Esophagus squamous epithelium (tissue), 5 donors: ENCODE measurements at regions not wholly inside any gene's neighbourhood (a gene's known extent, or its start where the extent isn't known, plus 50 kb on each side); places are given as distances from the start of the nearest gene placed in this dataset.

Source experiments
- DNase-seq: peaks from one replicate; lab custom pipeline; 2025; lab: John Stamatoyannopoulos, UW
- H3K27ac ChIP-seq, 4 donors: fragments of 200-600 bp; sonication (generic); one replicate each; pipeline ENCODE4 v1.5.1; 2016 to 2019; ENCODE audit warnings: mild to moderate bottlenecking in 1 of 4
- H3K27me3 ChIP-seq, 4 donors: fragments of 200-600 bp; sonication (generic); 1 replicate in 3 of 4; 2 replicates in 1 of 4; pipeline versions ENCODE4 v1.5.1 to v1.6.0; 2017 to 2021; ENCODE audit warnings: antibody characterized with exemption in 1 of 4
- H3K36me3 ChIP-seq, 3 donors: fragments of 200-600 bp; sonication (generic); one replicate each; pipeline ENCODE4 v1.5.1; 2016 to 2019
- H3K4me1 ChIP-seq, 3 donors: fragments of 200-600 bp; sonication (generic); one replicate each; pipeline ENCODE4 v1.5.1; 2017 to 2019
- H3K4me3 ChIP-seq, 4 donors: fragments of 200-600 bp; sonication (generic); 1 replicate in 3 of 4; 2 replicates in 1 of 4; pipeline ENCODE4 v1.5.1; 2016 to 2019; ENCODE audit warnings: mild to moderate bottlenecking in 2 of 4, moderate library complexity in 1 of 4
- H3K9me3 ChIP-seq, 3 donors: fragments of 200-600 bp; sonication (generic); one replicate each; pipeline ENCODE4 v1.5.1; 2016 to 2019
- POLR2A ChIP-seq, 4 donors: fragments of 450-650 bp; IDR thresholded peaks; one replicate each; pipeline ENCODE4 v1.6.1; 2017; ENCODE audit warnings: antibody characterized with exemption in 4 of 4, mild to moderate bottlenecking in 4 of 4, moderate library complexity in 3 of 4
- WGBS, 2 donors: methylation state at CpG; one replicate each; pipeline ENCODE4 v1.1.5; 2018; 5-methylcytosine and 5-hydroxymethylcytosine counted together
- intact Hi-C: fragments of 100-400 bp; cut with DNase I; formaldehyde crosslinking; loops from one replicate; pipeline ENCODE4 v1.15.0; 2022
- TF ChIP-seq, protein P1 (sequence below), 6 experiments: fragments of 450-650 bp in 4 of 6; fragments of 200-600 bp in 2 of 6; sonication (generic) in 2 of 6; IDR thresholded peaks; one replicate each; pipeline ENCODE4 v1.5.1; 2016 to 2019; ENCODE audit warnings: antibody characterized with exemption in 6 of 6, mild to moderate bottlenecking in 4 of 6, moderate library complexity in 4 of 6
- donor health status: DM: yes; HTN: yes; CAD: no.

DNA sequence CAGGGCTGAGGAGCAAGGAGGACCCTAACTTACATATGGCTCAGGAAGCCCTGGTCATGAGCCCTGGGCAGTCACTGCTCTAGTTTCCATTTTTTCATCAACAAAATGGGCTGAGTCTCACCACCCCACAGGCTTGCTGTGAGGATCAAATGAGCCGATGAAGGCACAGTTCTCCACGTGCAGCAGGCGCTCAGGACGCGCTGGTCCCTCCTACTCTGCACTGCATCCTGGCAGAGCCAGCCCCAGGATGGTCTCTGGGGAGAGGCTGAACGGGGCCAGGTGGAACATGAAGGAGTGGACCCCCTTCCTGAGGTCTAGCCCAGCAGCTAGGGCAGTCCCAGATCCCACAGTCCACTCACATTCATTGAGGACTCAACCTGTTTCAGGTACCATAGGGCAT lies 349.3 kb downstream of the PTPRU start:
- DNase-seq: no peak
- no peak for TF ChIP-seq POLR2A (IDR thresholded peaks at IDR 0.05)
- TF ChIP-seq, protein P1, sequence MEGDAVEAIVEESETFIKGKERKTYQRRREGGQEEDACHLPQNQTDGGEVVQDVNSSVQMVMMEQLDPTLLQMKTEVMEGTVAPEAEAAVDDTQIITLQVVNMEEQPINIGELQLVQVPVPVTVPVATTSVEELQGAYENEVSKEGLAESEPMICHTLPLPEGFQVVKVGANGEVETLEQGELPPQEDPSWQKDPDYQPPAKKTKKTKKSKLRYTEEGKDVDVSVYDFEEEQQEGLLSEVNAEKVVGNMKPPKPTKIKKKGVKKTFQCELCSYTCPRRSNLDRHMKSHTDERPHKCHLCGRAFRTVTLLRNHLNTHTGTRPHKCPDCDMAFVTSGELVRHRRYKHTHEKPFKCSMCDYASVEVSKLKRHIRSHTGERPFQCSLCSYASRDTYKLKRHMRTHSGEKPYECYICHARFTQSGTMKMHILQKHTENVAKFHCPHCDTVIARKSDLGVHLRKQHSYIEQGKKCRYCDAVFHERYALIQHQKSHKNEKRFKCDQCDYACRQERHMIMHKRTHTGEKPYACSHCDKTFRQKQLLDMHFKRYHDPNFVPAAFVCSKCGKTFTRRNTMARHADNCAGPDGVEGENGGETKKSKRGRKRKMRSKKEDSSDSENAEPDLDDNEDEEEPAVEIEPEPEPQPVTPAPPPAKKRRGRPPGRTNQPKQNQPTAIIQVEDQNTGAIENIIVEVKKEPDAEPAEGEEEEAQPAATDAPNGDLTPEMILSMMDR (IDR thresholded peaks at IDR 0.05): no peak
- intact Hi-C loops: no loop called here
- Histone ChIP-seq H3K9me3 (no peaks in the 10 kb centered on the region), H3K36me3 (no peaks in the 10 kb centered on the region), H3K4me3 (no peak overlapping the region), H3K27ac (no peak overlapping the region), H3K4me1 (peaks cover 0 to 11% (median 4%) of the 10 kb centered on the region in 3 donors), H3K27me3 (peaks cover 0 to 16% (median 0%) of the 10 kb centered on the region in 4 donors)
- WGBS, 2 donors: 90 to 100% methylated on average over 2 to 3 of the region's 6 CpGs

DNA sequence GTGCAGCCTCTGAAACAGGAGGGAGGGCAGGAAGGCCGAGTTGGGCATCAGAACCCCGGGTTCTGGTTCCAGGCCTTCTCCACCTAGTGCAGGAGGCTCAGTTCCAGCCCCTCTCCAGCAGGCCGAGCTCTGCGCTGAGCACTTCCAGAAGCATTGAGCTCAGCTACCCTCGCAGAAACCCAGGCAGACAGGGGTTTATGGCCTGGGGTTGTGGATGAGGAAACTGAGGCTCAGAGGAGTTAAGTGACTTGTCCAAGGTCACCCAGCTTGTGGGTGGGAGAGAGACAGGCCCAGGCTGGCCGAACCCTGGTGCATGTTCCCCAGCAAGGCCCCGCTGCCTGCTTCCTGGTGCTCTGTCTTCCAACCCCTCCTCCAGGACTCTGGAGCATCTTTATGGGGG lies 348.9 kb downstream of the PTPRU start:
- H3K4me3 ChIP-seq: no peak overlapping the region
- TF ChIP-seq, protein P1 (IDR thresholded peaks at IDR 0.05): no peak
- TF ChIP-seq POLR2A (IDR thresholded peaks at IDR 0.05): no peak
- peaks cover 0 to 11% (median 4%) of the 10 kb centered on the region in 3 donors for H3K4me1 ChIP-seq
- H3K9me3 ChIP-seq: no peaks in the 10 kb centered on the region
- H3K27ac ChIP-seq: no peak overlapping the region
- no peaks in the 10 kb centered on the region for H3K36me3 ChIP-seq
- H3K27me3 ChIP-seq: peaks cover 0 to 15% (median 0%) of the 10 kb centered on the region in 4 donors
- DNase-seq: no peak
- 70 to 100% methylated on average over 2 to 4 of the region's 7 CpGs for WGBS, 2 donors
- intact Hi-C loops: no loop called here

GRCh38 chr1:29584776-29585175 lies 348.5 kb downstream of the PTPRU start:
- Histone ChIP-seq H3K27me3 (peaks cover 0 to 18% (median 0%) of the 10 kb centered on the region in 4 donors), H3K36me3 (no peaks in the 10 kb centered on the region), H3K9me3 (no peaks in the 10 kb centered on the region), H3K27ac (no peak overlapping the region), H3K4me3 (no peak overlapping the region), H3K4me1 (peaks cover 0 to 11% (median 4%) of the 10 kb centered on the region in 3 donors)
- WGBS, 2 donors: 38 to 50% methylated on average over 9 of the region's 10 CpGs
- DNase-seq: no peak
- intact Hi-C loops: no loop called here
- TF ChIP-seq, protein P1 (IDR thresholded peaks at IDR 0.05): no peak
- TF ChIP-seq POLR2A (IDR thresholded peaks at IDR 0.05): no peak

DNA sequence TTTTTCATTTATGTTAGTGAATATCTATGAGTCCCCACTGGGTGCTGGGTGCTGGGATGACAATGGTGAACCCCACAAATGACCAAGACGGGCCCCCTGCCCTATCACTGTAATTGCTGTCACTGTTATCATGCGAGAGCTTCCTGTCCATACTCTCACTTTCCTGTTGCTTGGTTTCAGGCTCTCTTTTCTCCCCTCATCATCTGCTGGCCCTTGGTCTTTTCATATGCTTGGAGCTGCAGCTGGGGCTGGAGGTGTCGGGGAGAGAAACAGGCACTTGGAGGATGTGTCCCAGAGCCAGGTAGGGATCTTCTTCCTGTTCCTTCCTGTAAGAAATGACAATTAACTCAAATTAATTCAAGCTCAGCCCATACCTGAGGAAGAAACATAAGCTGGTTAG lies 348.0 kb downstream of the PTPRU start:
- no peak for DNase-seq
- 57 to 59% methylated on average over 3 of the region's 3 CpGs for WGBS, 2 donors
- H3K4me1 ChIP-seq: peaks cover 0 to 11% (median 4%) of the 10 kb centered on the region in 3 donors
- no peak for TF ChIP-seq POLR2A (IDR thresholded peaks at IDR 0.05)
- TF ChIP-seq, protein P1 (IDR thresholded peaks at IDR 0.05): no peak
- intact Hi-C loops: no loop called here
- H3K27me3 ChIP-seq: peaks cover 0 to 18% (median 0%) of the 10 kb centered on the region in 4 donors
- no peaks in the 10 kb centered on the region for H3K9me3 ChIP-seq
- H3K27ac ChIP-seq: no peak overlapping the region
- H3K4me3 ChIP-seq: no peak overlapping the region
- no peaks in the 10 kb centered on the region for H3K36me3 ChIP-seq

DNA sequence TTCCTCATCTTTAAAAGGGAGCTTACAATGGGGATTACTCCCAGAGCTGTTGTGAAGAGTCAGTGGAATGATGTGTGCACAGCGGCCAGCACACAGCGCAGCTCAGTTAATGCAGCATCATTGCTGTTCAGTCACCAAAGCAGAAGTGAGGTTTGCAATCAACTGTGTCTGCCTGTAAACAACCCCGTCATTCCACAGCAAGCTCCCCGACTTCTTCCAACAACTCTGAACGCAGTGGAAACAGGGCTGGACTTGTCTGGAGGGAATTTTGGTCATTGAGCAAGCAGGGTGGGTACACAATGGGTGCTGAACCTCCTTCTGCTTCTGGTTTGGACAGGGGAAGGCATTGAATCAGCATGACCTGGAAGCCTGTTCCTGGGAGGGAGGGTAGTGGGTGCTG lies 347.4 kb downstream of the PTPRU start:
- intact Hi-C loops: no loop called here
- Histone ChIP-seq H3K27me3 (peaks cover 0 to 18% (median 0%) of the 10 kb centered on the region in 4 donors), H3K4me3 (no peak overlapping the region), H3K9me3 (no peaks in the 10 kb centered on the region), H3K27ac (no peak overlapping the region), H3K4me1 (peaks cover 0 to 11% (median 4%) of the 10 kb centered on the region in 3 donors), H3K36me3 (no peaks in the 10 kb centered on the region)
- DNase-seq: no peak
- WGBS, 2 donors: 29 to 51% methylated on average over 4 of the region's 5 CpGs
- no peak for TF ChIP-seq POLR2A (IDR thresholded peaks at IDR 0.05)
- TF ChIP-seq, protein P1 (IDR thresholded peaks at IDR 0.05): no peak
